Adrenal gland (tissue), 9 donors: ENCODE measurements at regions not wholly inside any gene's neighbourhood (a gene's known extent, or its start where the extent isn't known, plus 50 kb on each side); places are given as distances from the start of the nearest gene placed in this dataset.
"Not testable (repeated sequence)": the region's sequence is repeated elsewhere in the genome, so short reads cannot be mapped to it uniquely, and the experiment has no call there.

Source experiments
- DNase-seq, 7 donors: peaks; one replicate each; pipeline ENCODE4 v3.0.0-alpha.2; 2019 to 2020
- H3K27ac ChIP-seq, 5 donors: fragments of 200-600 bp; sonication (generic) in 4 of 5; 1 replicate in 3 of 5; 2 replicates in 2 of 5; pipeline versions ENCODE4 v1.5.1 to v1.8.0; 2016 to 2020; ENCODE audit warnings: mild to moderate bottlenecking in 1 of 5
- H3K27me3 ChIP-seq: fragments of 200-600 bp; 2 replicates; pipeline ENCODE4 v1.8.0; 2021
- H3K36me3 ChIP-seq, 2 donors: fragments of 200-600 bp; replicated peaks in 1 of 2; 1 replicate in 1 of 2; 2 replicates in 1 of 2; pipeline versions ENCODE4 v1.5.1 to v1.8.0; 2018 to 2022
- H3K4me1 ChIP-seq, 2 donors: fragments of 200-600 bp; replicated peaks in 1 of 2; 1 replicate in 1 of 2; 2 replicates in 1 of 2; pipeline versions ENCODE4 v1.5.1 to v1.8.0; 2018 to 2021
- H3K4me3 ChIP-seq, 4 donors: fragments of 200-600 bp; sonication (generic) in 3 of 4; one replicate each; pipeline ENCODE4 v1.5.1; 2016 to 2018
- H3K9me3 ChIP-seq, 3 donors: fragments of 200-600 bp; sonication (generic) in 1 of 3; replicated peaks in 1 of 3; 1 replicate in 2 of 3; 2 replicates in 1 of 3; pipeline versions ENCODE4 v1.5.1 to v1.8.0; 2016 to 2021
- POLR2A ChIP-seq, 2 donors: fragments of 450-650 bp; IDR thresholded peaks; one replicate each; pipeline ENCODE4 v1.6.1; 2017; ENCODE audit warnings: antibody characterized with exemption in 2 of 2, mild to moderate bottlenecking in 2 of 2, moderate library complexity in 1 of 2
- WGBS, 4 donors: extraction: QIAGEN DNeasy Blood & Tissue Kit in 2 of 4; methylation state at CpG; one replicate each; pipeline versions ENCODE4 v1.1.5 to v1.1.7; 2013 to 2017; 5-methylcytosine and 5-hydroxymethylcytosine counted together
- intact Hi-C, 2 donors: fragments of 100-400 bp; cut with DNase I; formaldehyde crosslinking; loops; one replicate each; pipeline versions ENCODE4 v1.14.1 to v1.15.0; 2022 to 2023
- TF ChIP-seq, protein P1 (sequence below), 6 experiments: fragments of 450-650 bp in 4 of 6; fragments of 200-600 bp in 2 of 6; sonication (generic) in 1 of 6; IDR thresholded peaks; 1 replicate in 5 of 6; 2 replicates in 1 of 6; pipeline versions ENCODE4 v1.5.1 to v1.8.0; 2016 to 2021; ENCODE audit warnings: antibody characterized with exemption in 6 of 6, mild to moderate bottlenecking in 2 of 6, moderate library complexity in 1 of 6
- donor health status: healthy with polysubstance abuse.
- donor health status: Bipolar disorder and iron deficiency.
- donor health status: DM: yes; HTN: yes; CAD: no.
- donor health status: DM: no; HTN: no; CAD: no.
- donor health status: DM: no; HTN: no; CAD: no.

DNA sequence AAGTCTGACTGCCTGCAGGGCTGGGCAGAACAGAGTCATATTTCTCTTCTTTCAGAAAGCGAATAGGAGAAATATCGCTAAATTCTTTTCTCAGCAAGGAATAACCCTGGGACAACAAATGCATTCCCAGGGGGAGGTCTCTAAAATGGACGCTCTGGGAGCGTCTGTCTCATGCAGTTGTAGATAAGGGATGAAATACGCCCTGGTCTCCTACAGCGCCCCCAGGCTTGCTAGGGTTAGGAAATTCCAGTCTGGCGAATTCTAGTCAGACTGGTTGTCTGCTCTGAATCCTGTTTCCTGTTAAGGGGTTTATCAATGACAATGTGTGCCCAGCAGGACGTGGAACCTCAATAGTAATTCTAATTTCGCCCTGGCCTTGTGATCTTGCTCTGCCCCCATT is 1214.1 kb downstream of the DIAPH3 start:
- TF ChIP-seq POLR2A (IDR thresholded peaks at IDR 0.05): no peak
- TF ChIP-seq, protein P1, sequence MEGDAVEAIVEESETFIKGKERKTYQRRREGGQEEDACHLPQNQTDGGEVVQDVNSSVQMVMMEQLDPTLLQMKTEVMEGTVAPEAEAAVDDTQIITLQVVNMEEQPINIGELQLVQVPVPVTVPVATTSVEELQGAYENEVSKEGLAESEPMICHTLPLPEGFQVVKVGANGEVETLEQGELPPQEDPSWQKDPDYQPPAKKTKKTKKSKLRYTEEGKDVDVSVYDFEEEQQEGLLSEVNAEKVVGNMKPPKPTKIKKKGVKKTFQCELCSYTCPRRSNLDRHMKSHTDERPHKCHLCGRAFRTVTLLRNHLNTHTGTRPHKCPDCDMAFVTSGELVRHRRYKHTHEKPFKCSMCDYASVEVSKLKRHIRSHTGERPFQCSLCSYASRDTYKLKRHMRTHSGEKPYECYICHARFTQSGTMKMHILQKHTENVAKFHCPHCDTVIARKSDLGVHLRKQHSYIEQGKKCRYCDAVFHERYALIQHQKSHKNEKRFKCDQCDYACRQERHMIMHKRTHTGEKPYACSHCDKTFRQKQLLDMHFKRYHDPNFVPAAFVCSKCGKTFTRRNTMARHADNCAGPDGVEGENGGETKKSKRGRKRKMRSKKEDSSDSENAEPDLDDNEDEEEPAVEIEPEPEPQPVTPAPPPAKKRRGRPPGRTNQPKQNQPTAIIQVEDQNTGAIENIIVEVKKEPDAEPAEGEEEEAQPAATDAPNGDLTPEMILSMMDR (IDR thresholded peaks at IDR 0.05): no peak
- WGBS, 4 donors: 85 to 89% (median 86%) methylated on average over 9 of the region's 9 CpGs
- intact Hi-C loops: no loop called here

DNA sequence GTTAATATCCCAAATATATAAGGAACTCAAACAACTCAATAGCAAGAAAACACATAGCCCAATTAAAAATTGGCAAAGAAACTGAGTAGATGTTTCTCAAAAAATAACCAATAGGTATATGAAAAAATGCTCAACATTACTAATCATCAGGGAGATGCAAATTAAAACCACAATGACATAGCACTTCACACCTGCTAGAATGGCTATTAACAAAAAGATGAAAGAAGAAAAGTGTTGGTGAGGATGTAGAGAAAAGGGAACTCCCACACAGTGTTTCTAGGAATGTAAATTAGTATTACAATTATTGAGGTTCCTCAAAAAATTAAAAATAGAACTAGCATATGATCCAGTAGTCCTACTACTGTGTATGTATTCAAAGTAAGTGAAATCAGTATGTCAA is 1212.8 kb downstream of the DIAPH3 start:
- intact Hi-C loops: no loop called here
- Histone ChIP-seq H3K27me3 (no peaks in the 10 kb centered on the region), H3K36me3 (no peaks in the 10 kb centered on the region), H3K9me3 (no peaks in the 10 kb centered on the region), H3K27ac (no peak overlapping the region), H3K4me3 (no peak overlapping the region), H3K4me1 (no peaks in the 10 kb centered on the region)
- TF ChIP-seq, protein P1 (IDR thresholded peaks at IDR 0.05): no peak
- TF ChIP-seq POLR2A (IDR thresholded peaks at IDR 0.05): no peak
- DNase-seq: no peak

More for the DNA sequence above, 1214.1 kb downstream of the DIAPH3 start:
- Histone ChIP-seq H3K4me1 (no peaks in the 10 kb centered on the region), H3K27ac (no peak overlapping the region), H3K4me3 (no peak overlapping the region), H3K27me3 (no peaks in the 10 kb centered on the region), H3K36me3 (no peaks in the 10 kb centered on the region), H3K9me3 (no peaks in the 10 kb centered on the region)
- no peak for DNase-seq

DNA sequence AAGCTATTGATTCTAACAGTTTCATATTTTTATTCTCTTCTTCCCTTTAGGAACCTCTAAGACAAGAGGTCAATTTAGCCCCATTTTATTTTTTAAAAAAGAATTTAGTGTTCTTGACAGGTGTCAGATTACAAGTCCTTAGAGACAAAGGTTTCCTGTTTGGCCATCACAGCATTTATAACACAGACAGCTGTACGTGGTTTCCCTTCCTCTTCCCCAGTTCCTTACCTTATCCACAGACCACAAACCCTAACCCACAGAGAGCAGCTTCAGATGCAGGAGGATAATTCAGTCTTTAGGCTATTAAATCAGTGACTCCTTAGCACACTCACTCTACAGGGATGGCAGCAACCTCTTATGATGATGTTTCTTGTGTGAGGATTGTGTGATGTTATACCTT is 1210.1 kb downstream of the DIAPH3 start:
- Histone ChIP-seq H3K27me3 (no peaks in the 10 kb centered on the region), H3K27ac (no peak overlapping the region), H3K36me3 (no peaks in the 10 kb centered on the region), H3K9me3 (no peaks in the 10 kb centered on the region), H3K4me1 (no peaks in the 10 kb centered on the region), H3K4me3 (no peak overlapping the region)
- WGBS, 4 donors: 25 to 46% (median 37%) methylated on average over 1 of the region's 1 CpG
- intact Hi-C loops: no loop called here
- no peak for TF ChIP-seq POLR2A (IDR thresholded peaks at IDR 0.05)
- TF ChIP-seq, protein P1 (IDR thresholded peaks at IDR 0.05): no peak
- no peak for DNase-seq

DNA sequence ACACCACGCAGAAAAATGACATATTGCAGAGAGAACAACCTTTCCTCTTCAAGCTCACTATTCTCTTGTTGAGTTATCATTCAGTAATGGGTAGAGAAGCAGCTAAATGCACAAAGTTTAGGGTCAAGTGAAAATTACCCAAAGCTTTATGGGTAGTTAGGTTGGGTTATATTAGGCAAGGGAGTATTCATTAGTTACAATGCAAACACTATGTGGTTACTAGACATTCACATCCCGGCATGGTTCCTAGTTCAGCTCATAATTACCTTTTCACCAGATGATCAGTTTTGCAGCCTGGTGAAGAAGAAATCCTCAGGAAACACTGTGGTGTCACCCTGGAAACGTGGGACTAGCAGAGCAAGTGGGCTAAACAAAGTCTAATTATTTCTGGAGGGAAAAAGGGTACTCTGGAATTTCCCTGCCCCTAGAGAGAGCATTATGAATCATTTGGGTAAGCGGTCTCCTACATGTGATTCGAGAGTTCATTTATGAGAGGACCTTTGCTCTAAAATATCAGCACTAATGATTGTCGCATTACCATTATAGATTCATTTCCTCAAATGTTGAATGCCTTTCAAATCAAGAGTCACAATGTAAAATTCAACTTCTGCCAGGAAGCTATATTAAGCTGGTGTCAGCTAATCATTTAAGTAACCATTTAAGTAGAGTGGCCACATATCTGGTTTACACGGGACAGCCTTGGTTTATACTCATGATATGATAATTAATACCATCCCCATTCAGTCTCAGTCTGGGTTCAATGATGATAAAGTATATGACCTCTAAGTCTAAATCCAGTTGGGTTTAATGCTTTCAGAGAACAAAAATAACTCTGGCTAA is 1208.0 kb downstream of the DIAPH3 start:
- 71 to 79% (median 72%) methylated on average over 7 of the region's 7 CpGs for WGBS, 4 donors
- TF ChIP-seq, protein P1 (IDR thresholded peaks at IDR 0.05): no peak
- no peak for TF ChIP-seq POLR2A (IDR thresholded peaks at IDR 0.05)
- H3K27ac ChIP-seq: no peak overlapping the region
- H3K36me3 ChIP-seq: no peaks in the 10 kb centered on the region
- intact Hi-C loops: no loop called here
- no peaks in the 10 kb centered on the region for H3K9me3 ChIP-seq
- no peaks in the 10 kb centered on the region for H3K27me3 ChIP-seq
- no peaks in the 10 kb centered on the region for H3K4me1 ChIP-seq
- no peak overlapping the region for H3K4me3 ChIP-seq
- DNase-seq: no peak

DNA sequence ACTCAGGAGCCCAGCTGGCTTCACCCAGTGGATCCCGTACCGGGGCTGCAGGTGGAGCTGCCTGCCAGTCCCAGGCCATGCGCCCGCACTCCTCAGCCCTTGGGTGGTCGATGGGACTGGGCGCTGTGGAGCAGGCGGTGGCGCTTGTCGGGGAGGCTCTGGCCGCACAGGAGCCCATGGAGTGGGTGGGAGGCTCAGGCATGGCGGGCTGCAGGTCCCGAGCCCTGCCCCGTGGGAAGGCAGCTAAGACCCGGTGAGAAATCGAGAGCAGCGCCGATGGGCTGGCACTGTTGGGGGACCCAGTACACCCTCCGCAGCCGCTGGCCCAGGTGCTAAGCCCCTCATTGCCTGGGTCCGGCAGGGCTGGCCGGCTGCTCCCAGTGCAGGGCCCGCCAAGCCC is 1205.6 kb downstream of the DIAPH3 start:
- H3K4me1 ChIP-seq, H3K27me3 ChIP-seq, H3K9me3 ChIP-seq, H3K36me3 ChIP-seq, H3K4me3 ChIP-seq, H3K27ac ChIP-seq, DNase-seq, intact Hi-C loops: not testable (repeated sequence)
- WGBS, 4 donors: 79 to 95% (median 93%) methylated on average over 5 to 22 of the region's 22 CpGs
